ENCODE measurements at regions not wholly inside any gene's neighbourhood (a gene's known extent, or its start where the extent isn't known, plus 50 kb on each side); places are given as distances from the start of the nearest gene placed in this dataset.

DNA sequence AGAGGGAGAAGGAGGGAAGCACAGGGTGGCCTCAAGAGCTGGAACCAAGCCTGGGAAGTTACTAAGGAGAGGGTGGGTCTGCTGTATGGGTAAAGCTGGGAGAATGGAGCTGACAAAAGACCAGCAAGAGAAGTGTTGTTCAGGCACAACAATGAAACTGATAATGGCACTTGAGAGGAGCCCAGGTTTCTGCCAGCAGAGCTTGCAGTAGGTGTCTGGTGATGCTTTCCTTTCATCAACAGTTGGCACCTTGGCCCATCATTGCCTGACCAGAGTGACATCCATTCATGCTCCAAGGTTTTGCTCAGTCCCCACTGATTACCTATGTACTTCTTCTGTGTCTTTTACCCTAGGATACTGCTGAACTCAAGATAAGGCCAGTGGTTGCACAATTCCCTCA, 92.9 kb upstream of the CXCR4 start:
- DNase-seq = no peak

DNA sequence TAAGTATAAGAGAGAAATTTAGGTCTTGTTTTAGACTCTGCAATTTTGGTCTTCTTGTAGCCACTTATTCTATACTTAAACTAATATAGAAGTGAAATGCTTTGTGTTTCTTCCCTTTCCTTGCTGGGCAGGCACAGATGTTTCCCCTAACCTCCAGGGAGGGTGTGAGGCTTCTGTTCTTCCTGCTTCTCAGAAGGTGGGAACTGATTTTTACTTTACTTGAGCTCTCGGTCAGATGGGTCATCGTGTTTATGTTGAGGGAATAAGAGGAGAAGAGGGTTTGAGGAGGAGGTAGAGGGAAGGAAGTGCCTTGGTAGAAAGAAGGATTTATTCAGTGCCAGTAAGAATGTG, 92.5 kb upstream of the CXCR4 start:
- no peak for DNase-seq

DNA sequence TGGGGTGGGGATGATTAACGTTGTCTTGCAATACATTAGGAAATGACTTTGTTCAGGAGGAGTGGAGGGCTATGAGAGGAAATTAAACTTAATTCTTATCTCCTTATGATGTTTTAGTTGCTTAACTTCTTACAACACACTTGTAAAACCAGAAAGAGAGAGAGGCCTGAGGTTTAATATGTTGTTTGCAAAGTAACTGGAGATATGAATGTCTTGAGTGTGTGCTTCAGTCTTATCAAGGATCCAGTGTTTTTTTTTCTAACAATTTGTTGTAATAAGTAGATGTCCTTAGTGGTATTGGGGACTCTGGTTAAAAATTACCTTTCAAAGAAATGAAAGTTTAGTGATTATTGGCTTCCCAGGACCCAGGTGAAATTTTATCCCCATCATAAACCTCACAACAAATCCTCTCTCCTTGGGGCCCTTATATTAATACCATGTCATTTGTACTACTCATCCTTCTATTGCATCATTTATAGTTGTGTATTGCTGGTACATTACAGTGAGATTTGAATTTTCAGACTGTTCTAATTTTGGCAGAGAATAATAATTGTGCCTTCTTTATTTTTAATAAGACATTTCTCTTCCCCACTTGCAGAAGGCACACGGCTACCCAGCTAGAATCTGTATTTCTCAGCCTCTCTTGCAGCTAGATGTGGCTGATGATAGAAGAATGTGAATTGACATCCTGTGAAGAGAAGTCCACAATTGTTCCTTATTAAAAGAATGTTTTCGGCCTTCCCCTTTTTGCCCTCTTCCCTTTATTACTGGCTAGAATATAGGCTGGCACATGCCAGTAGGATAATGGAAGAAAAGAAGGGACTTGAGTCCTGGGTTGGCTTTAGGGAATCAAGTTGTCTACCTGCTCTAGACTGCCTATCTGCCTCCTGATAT, 91.9 kb upstream of the CXCR4 start:
- no peak for DNase-seq

DNA sequence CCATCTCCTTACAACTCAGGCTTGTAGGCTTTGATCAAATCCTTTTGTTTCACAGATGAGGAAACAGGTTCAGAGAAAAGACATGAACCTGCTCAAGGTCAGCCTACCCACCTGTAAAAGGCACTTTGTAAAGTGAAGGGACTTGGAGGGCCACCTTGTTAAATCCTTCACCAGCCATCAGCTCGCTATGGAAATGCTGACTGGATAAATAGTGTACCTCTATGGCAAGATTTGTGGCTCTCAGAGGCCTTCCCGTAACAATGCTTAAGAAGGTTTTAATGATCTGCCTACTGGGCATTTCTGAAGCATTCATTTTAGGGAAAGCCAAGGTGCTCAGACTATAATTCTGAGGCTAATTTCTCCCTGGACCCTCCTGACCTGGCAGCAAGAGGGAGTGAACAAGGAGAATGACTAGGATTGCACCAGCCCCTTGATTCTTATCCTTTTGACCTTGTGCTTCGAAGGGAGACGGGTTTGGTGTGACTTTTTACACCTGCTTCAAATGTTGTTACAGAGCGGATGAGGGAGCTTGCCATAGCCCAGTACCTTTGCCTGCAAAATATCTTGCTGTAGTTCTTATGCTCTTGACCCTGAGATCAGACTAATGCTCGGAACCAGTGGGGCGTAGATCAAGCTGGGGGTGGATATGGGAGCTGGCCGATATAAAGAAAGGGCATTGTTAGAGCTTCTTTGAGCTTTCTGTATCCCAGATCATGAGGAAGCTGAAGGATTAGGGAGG, 90.9 kb upstream of the CXCR4 start:
- no peak for DNase-seq

DNA sequence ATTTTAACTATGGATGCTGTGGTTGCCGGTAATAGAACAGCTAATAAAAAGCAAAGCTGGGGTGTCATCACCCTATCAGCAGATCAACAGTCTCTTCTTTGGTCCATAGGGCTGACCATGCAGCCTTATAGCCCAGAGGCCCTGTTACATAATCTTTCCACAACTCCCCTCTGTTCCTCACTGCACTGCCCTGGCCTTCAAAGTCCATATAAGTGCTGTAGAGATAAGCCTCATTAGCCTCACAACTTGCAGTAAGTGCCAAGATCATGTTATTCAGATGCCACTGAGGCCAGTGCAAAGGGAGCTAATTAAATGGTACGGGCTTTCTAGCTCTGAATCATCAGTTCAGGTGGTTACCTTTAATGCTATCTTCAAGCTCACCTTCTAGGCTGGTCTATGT, 89.7 kb upstream of the CXCR4 start:
- no peak for DNase-seq

DNA sequence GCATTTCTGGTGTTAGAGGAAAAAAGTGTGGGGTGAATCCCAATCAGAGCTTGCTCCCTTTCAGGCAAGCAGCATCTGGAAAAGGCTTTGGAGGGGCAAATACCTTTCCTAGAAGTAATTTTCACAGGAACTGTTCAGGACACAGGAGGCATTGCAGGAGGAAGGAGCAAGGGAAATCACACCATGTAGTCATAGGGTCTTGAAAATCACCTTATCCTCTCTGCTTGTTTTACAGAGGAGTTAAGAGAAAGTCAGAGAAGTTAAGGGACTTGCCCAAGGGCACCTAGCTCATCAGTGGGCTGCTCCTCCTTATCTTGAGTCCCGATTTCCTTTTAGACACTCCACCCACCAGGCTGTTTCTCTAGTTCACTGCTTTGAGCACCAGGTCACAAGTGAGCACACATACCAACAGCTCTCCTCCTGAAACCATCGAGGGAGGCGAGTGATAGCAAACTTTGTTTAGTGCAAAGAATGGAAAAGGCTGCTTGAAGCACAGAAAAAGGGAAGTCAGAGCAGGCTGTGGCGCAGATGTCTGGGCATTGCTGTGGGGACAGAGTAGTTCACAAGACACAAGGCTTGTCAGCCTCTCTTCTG, 89.2 kb upstream of the CXCR4 start:
- no peak for DNase-seq

DNA sequence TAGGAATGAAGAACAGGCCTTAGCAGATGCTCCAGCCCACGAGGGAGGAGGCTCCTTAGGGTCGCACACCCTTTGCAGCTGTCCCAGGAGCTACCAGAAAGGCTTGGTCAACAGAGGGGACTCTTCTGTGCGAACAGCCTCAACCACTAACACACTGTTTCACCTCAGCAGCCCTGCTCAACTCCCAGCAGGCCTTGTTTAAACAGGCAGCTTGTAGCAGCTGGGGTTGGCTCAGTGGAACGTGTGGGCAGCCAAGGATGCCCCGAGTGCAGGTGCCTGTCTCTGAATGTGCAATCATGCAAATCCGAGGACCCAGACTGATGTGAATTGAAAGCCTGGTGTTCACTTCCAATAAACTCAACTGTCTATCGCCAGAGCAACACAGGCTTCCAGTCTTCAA, 88.7 kb upstream of the CXCR4 start:
- DNase-seq = no peak

DNA sequence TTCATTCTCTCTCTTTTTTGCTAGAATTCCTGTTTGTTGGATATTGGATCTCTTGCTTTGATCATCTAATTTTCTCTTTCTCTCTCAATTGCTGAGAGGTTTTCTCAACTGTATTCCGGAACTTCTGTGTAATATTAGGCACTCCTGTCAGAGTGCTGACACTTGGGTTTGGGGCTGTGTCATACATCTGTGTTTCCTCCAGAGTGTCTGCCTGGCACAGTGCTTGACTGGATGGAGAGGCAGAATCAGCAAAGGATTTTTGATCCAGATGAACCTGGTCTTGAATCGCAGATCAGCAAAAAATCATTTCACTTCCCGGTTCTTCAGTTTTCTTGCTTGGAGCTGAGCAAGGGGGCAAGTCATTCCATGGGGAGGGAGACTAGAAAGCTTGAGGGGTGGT, 87.7 kb upstream of the CXCR4 start:
- DNase-seq = no peak

DNA sequence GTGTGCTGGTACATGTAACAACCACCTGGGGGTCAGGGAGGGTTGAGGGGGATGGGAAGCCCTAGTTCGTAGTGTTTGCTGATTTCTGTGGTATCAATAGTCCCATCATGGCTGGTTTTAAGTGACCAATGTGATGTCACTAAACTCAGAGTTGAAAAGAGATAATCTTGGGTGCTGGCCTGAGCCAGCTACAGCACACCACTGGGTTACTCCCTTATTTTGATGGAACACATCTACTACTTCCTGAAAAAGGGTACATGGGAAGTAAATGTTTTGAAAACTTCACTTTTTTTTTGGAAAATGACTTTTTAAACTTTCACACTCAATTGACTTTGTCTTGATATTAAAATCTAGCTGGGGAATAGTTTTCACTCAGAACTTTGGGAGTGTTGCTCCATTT, 87.0 kb upstream of the CXCR4 start:
- DNase-seq = no peak

DNA sequence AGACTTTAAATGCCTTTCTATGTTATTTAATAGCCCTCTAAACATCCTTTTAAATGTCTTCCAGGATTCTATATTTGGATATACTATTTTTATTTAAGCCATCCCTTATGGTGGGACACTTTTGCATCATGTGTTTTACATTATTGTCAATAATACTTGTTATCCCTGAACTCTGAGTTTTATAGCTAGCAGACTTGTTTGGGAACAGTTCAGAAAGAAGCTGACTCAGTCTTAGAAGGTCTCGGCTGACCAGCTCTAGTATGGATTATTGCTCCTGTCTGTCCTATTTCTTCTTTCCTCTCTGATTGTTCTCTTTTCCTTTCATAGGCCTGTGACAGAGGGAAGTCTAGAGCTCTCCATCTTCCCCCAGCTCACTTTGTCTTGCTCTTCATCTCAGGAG, 77.3 kb upstream of the CXCR4 start:
- no peak for DNase-seq

DNA sequence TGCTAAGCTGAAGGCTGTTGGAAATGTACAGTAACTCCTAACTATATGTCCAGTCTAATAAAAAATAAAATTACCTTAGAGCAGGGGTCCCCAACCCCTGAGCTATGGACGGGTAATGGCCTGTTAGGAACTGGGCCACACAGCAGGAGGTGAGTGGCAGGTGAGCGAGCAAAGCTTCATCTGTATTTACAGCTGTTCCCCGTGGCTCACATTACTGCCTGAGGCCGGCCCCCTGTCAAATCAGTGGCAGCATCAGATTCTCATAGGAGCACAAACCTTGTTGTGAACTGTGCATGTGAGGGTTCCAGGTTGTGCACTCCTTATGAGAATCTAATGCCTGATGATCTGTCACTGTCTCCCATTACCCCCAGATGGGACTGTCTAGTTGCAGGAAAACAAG, 73.1 kb upstream of the CXCR4 start:
- no peak for DNase-seq

DNA sequence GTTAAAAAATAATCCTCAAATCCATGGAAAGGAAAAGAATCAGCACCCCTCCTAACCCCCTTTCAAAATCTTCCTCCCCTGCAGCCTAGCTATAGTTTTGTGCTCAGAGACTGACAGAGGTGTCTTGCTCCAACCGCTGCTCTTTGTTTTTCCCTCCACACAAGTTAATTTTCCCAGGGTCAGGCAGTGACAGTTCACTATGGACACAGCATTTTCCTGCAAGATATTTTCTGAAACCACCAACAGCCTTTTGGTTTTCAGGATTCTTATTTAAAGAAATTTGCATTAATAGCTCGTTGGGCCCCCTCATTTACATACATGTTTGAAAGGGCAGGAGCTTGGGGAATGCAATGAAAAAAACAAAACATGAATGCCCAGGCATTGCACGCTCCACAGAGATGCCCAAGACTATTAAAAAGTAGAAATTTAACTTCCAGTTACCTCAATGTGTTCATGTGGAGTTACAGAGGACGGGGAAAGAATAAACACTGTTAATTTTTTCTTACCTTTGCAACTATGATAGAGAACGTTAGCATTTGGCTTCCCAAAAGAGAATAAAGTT, 71.4 kb upstream of the CXCR4 start:
- DNase-seq = no peak

DNA sequence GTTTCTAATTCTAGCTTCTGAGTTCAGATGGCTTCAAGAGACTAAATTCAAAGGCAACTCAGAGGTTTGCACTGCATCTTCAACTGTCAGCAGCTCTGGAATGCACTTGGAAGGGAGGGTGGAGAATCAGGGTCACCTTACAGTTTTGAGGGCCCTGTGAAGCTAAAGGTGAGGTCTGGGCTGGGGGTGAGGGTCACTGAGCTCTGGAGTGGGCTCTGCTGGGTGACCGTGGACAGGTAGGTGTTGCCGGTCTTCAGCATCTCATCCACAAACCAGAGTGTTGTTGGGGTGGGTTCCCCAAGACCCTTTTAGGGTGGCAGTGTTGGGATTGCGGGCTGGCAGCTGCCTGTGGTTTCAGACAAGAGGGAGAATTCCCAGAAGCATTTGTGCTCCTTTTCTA, 70.1 kb upstream of the CXCR4 start:
- DNase-seq = no peak

DNA sequence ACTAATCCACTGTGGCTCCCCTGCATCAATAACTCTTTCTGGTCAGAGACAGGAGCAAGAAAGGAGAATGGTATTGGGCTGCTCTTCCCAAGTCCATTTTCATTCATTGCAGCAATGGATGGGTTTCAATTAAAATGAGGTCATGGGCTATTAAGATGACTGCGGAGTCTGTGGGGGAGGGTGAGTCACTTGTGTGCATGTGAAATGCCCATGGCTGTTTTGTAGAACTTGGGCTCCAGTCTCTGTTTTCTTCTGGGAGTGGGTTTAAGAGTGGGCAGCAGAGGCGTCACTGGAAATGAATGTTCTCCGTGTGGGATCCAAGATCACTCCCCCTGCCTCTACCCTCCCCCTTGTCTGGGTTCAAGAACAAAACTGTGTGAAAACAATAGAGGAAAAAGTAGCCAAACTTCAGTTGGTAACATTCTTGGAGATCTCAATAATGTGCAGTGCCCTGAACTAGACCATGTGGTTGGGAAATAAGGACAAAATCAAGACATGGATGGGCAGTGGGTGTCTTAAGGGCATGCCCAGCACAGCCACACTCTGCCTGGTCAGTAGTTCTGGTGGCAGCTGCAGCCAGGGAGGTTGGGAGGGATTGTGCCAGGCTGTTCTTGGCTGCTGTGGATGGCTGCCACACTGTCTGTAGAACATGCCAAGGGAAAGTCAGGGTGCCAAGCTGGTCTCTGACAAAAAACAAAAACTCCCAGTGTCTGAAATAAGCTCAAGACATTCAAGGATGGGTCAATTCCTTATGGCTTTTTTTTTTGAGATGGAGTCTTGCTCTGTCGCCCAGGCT, 68.2 kb upstream of the CXCR4 start:
- DNase-seq = no peak

DNA sequence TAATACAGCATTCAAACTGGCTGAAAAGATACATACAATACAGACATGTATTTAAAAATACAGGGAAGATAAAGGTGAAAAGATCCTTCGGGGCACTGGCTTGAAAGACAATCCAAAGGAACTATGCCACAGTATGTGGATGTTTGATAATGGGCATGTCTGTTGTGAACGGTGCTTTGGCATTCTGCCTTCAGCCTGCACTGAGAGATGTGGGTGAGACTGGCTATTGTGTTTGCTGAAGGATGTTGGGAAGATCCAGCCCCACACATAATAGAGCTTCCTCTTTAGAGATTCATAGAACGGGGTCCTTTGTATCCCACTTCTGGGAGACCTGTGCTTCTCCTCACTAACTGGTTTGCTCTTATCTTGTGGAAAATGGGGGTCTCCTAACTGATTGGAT, 65.1 kb upstream of the CXCR4 start:
- no peak for DNase-seq

DNA sequence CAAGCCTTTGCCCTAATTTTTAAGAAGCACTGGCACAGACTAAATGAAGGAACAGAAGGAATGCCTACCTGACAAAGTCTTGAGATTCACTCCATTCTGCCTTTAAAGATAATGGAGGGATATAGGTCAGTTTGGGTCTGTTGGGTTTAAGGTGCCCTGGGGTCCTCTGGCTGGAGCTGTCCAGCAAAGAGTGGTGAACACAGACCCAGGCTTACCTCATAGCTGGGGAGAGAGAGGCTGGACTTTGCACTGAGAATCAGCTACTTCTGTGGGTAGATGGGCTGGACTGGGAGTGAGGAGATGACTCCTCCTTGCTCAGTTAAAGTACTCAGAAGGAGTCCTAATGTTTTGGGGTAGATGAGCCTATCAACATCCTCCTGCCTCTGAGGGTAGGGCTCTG, 64.4 kb upstream of the CXCR4 start:
- DNase-seq = no peak

DNA sequence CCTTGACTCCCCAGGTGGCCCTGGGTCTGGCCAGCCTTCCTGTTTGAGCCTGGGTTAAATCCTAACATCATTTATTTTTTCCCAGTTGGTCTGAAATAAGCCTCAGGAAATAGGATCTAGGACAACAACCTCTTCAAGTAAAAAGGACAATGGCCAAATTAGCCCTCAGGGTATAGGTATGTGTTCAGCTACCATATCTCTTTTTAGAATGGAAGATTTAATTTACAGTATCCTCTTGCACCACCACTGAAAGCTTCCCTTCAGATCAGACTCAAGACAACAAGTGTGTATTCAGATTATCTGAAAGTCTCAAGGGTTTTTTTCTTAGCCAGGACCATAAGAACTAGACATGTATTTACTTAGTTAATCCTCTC, 61.6 kb upstream of the CXCR4 start:
- no peak for DNase-seq

DNA sequence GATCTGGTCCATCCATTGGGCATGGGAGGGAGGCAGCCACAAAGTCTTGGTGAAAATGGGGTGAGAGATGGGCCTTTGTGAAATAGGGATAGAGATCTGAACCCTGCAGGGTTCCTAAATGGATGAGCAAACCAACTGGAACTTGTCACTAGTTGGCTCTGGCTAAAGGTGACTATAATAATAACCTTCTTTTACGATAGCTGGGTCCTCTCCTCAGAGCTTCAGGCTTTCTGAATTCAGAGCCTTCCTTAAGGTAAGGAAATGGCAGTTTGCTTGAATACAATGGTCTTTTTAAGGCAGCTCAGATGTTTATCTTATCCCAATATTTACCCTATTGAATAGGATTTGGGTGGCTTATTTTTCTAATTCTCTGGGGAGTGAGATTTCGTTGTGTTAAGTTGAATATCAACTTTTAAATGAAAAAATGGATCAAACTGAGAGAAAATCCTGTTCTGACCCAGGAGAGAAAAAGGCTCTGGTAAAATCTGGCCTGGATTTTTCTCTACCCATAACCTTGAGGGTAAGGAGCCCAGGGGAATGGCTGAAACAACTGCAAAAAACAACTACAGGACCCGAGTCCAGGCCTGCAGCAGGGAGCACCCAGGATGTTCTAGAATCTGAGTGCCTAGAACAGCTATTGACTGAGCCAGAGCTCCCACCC, 61.1 kb upstream of the CXCR4 start:
- no peak for DNase-seq

DNA sequence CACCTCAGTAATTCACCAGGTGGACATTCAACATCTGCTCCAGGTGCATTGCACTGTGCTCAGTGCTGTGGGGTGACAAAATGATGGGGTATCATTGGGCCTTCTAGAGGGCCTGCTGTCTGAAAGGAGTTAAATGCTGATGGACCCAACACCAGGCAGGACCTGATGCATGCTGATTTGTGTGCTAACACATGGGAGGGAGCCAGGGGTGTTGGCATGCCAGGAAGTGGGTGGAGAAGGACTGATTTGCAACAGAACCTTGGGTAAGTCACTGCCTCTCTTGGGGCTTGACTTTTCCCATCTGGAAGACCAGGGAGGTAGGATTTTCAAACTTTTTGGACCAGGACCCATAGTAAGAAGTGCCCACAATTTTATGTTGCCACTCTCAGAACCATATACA, 57.9 kb upstream of the CXCR4 start:
- DNase-seq = no peak

DNA sequence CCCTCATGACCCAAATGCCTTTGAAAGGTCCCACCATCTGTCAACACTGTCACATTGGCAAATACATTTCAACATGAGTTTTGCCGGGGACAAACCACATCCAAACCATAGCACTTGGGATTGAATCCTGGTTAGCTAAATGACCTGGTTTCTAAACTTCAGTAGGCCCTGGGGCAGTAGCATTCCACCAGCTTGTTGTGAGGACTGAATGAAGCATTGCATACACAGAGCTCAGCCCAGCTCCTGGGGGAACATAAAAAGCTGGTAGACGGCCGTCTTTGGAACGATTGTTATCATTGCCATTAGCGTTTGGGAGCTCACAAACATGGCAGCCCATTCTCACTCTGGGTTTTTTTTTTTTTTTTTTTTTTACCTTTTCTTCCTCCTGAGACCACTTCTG, 57.5 kb upstream of the CXCR4 start:
- no peak for DNase-seq

DNA sequence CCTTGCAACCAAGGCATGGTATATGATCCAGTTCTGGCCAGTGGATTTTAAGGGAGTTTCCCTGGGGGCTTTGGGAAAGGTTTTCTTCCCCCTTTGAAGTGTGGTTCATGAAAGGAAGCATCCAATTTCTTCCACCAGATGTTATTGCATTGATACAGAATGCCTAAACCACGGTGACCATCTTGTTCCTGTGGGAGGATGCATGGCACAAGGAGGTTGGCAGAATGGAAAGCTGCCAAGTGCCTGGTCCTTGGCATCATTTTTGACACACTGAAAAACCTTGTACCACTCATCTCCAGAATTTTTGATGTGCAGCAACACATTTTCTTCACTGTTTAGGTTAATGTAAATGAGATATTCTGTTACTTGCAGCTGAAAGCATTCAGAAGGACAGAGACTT, 55.2 kb upstream of the CXCR4 start:
- DNase-seq = no peak

DNA sequence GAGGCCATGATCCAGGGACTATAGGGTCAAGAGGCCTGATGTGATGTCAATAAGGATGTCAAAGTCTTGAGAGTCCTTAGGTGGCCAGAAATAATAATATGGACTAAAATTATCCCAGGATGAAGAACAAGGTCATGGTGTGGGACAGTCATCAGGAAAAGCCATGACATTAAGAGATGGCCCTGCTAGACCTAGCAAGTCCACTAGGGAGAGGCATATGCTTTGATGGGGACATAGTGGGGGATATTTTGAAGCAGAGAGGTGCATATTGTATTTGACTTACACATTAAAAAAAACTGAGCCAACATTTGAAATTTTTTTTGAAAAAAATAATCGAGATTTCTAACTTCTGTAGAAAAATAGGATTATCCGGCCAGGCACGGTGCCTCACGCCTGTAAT, 53.3 kb upstream of the CXCR4 start:
- no peak for DNase-seq

DNA sequence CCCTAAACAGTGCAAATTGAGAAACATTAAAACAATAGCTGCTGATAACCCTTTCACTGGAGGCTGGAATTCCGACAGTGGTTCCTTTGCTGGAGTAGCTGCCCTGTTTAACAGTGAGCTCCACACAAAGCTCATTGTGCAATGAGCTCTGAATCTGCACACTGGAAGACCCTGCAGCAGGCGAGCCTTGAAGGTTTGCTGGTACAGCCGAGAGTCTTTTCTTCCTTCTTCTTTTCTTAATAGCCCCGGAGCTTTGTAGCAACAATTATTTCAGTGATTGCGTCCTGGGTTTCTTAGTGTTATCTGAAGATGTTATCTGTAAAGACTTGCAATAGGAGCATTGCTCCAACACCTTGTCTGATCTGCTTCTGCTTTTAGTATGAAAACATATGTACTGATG, 50.8 kb upstream of the CXCR4 start:
- DNase-seq = no peak
